Inferior parietal cortex (tissue), 1 donor: ENCODE measurements at regions not wholly inside any gene's neighbourhood (a gene's known extent, or its start where the extent isn't known, plus 50 kb on each side); places are given as distances from the start of the nearest gene placed in this dataset.
"Not testable (repeated sequence)": the region's sequence is repeated elsewhere in the genome, so short reads cannot be mapped to it uniquely, and the experiment has no call there.

Experiments
- DNase-seq: peaks from one replicate; pipeline ENCODE4 v3.0.0-alpha.2; 2016; ENCODE audit errors: extremely low spot score

GRCh38 chr7:89618274-89618673 lies 536.0 kb upstream of the STEAP1 start:
- no peak for DNase-seq

DNA sequence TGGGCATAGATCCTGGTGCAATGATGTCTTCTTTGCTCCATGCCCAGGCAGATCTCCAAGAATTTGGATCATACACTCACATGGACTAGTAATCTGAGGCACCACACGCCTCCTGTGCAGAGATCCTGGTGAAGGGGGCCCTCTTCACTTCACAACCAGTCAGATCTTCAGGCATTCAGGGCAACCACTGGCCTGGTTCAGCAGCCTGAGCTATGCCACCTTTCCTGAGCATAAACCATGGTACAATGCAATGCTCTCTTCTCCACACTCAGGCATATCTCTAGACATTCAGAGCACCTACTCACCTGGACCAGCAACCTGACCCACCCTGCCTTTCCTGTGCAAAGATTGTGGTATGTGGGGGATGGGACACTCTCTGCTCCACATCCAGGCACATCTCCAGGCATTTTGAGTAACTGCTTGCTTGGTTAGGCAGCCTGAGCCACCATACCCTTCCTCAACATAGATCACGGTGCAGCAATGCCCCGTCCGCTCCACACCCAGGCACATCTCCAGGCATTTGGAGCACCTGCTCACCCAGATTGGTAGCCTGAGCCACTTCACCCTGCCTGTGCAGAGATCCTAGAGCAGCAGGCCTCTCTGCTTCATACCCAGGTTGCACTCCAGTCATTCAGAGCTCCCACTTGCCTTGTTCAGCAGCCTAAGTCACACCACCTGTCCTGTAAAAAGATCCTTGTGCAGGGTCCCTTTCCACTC lies 532.2 kb upstream of the STEAP1 start:
- DNase-seq: no peak

GRCh38 chr7:89623018-89623672 lies 531.1 kb upstream of the STEAP1 start:
- DNase-seq: peak; percentile 67

DNA sequence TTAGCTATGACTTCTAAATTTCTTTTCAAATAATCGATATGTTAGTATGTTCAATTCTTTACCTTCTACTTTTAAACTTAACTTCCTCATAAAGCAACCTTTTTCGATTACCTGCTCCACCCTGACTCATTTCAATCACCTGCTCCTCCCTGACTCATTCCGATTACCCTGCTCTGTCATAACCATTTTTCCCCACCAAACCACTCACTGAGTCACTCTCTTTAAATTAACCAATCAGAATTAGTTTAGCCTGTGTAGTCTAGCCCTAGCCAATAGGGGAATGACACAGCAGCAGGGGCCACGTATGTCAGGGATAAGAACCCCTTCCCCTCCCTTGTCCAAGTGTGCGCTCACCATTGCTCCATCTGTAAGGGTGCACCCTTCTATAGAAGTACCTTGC lies 530.1 kb upstream of the STEAP1 start:
- not testable (repeated sequence) for DNase-seq

DNA sequence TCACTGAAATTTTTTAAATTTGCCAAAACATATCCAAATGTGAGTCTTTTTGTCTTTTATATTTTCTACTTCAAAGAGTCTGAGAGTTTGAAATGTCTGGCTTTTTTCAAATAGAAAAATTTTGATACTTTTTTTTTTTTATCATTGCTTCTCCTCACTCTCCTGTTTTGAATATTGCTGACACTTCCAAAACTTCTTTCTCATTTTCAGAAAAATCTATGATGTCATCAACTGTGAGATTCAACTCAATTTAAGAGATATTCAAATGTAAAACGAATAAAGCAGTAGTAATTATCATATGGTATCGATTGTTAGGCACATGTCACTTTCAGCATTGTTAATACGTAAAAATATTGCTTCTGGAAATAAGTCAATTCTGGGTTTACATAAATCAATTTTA lies 505.8 kb upstream of the STEAP1 start:
- DNase-seq: no peak

GRCh38 chr7:89655946-89656345 lies 498.3 kb upstream of the STEAP1 start:
- DNase-seq: no peak

DNA sequence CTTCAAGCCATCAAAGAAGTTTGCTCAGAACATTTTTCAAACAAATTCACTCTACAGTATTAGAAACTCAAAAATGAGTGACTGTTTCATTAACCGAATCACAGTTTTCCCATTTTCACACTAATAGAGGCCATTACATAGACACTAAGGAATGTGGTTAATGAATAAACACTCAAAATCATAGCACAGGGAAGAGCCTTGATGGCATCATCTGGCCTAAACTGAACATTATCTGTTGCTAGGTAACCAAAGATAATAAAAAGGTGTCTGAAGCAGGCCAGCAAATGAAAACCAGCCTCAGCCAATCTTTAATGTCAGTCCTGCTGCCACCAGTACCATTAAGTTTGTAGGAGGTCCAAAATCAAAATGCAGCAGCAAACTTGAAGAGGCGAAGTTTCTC lies 492.4 kb upstream of the STEAP1 start:
- no peak for DNase-seq

GRCh38 chr7:89666136-89666835 lies 488.0 kb upstream of the STEAP1 start:
- DNase-seq: no peak

DNA sequence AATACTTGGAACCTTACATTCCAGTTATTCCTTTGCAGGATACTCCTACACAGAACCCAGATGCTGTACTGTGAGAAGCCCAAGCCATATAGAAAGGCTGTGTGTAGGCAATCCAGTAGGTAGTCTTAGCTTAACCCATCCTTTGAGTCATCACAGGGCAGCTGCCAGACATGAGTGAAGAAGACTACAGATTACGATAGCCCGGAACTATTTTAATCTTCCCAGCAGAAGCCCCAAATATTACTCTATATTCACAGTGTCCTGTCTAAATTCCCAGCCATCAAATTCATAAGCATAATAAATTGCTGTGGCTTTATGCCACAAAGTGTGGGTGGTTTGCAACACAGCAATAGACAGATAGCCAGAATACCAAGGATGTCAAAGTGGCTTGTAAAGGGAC lies 474.1 kb upstream of the STEAP1 start:
- no peak for DNase-seq

- DNase-seq: no peak
Measured at GRCh38 chr7:89681448-89681847, 472.8 kb upstream of the STEAP1 start.

- no peak for DNase-seq
Measured at GRCh38 chr7:89685287-89685686, 469.0 kb upstream of the STEAP1 start.

DNA sequence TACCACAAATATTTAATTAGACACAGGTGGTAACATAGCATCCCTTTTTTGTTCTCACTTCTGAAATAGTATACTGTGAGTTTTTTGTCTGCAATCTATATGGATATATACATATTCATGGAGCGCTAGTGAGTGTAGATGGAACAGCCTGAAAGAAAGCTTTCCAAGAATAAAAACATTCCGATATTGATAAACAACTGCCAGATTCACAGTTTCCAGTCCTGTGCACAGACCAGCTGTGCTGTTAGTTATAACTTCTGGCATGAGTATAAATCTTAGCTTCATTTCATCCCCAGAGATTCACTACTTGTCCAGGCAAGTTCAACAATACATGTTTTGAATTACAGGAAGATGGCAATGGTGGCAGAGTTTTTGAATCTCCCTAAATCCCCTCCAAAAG lies 467.1 kb upstream of the STEAP1 start:
- DNase-seq: peak; percentile 28

GRCh38 chr7:89695241-89695640 lies 459.0 kb upstream of the STEAP1 start:
- DNase-seq: no peak

GRCh38 chr7:89714131-89714530 lies 440.1 kb upstream of the STEAP1 start:
- DNase-seq: no peak

DNA sequence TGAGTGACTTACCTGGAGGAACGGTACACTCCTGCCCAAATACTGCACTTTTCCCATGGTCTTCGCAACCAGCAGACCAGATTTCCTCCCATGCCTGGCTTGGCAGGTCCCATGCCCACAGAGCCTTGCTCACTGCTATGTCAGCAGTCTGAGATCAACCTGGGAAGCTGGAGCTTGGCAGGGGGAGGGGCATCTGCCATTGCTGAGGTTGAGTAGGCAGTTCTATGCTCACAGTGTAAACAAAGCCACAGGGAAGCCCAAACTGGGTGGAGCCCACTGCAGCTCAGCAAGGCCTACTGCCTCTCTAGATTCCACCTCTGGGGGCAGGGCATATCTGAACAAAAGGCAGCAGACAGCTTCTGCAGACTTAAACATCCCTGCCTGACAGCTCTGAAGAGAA lies 435.3 kb upstream of the STEAP1 start:
- DNase-seq: not testable (repeated sequence)

GRCh38 chr7:89728481-89728880 lies 425.8 kb upstream of the STEAP1 start:
- DNase-seq: no peak

DNA sequence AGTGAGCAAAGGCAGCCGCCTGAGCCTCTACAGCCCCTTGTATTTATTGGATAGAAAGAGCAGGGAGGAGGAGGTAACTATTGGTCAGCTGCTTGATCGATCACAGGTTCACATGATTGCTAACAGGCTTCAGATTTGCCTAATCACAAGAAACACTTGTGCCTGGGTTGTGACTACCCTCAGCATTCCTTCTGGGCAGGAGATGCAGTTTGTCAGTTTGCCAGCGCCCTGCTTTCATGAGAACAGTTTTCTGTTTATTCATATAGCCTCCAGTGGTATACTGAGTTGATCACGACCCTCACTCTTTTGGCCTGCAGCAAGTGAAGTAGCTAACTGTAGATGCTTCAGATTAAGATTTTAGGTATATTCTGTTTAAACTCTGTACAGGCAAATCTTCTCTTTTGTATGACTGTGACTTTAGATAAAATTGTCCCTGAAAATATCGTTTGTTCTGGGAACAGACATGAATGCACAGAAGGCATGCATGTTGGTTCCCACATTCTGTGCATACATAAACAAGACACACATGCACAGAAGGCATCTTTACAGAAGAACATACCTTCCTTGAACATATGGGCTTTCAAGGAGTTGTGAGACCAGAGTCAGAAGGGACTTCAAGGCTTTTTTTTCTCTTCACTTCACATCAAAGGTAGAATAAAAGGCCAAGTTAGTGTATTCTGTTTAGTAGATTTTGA lies 422.4 kb upstream of the STEAP1 start:
- no peak for DNase-seq

- DNase-seq: no peak
Measured at GRCh38 chr7:89738549-89738948, 415.7 kb upstream of the STEAP1 start.

DNA sequence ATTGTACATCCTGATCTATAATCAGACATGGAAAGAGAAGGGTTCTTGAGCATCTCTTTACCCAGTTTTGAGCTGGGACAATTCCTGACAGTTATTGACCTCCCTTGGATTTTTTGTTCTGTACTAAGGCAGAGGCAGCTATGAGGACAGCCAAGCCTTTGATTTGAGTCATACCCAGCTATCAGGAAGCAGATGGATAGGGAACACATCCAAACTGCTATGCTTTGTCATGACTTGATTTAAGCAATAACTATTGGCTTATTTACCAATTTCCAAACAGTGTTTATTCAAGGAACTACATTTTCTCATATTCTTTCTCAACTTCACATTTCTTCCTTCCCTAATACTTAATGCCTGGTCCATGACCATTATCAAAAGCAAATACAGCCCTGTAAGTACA lies 396.4 kb upstream of the STEAP1 start:
- DNase-seq: no peak

DNA sequence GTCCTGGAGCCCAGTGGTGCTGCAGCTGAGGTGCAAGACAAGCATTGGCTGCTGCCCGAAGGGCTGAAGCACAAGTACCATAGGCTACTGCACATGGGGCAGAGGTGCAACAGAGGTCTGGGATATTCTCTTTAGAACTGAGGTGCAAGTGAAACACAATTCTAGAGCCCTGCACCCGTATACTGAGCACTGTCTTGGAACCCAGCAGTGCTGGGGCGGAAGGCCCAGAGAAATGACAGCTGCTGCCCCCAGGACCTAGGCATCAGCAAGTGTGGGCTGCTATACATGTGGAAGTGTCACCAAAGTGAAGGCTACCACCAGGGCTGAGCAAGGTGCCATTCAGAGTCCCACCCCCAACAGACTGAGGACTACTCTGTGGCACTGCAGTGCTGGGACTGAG lies 393.6 kb upstream of the STEAP1 start:
- DNase-seq: no peak

GRCh38 chr7:89761173-89761572 lies 393.1 kb upstream of the STEAP1 start:
- DNase-seq: no peak

DNA sequence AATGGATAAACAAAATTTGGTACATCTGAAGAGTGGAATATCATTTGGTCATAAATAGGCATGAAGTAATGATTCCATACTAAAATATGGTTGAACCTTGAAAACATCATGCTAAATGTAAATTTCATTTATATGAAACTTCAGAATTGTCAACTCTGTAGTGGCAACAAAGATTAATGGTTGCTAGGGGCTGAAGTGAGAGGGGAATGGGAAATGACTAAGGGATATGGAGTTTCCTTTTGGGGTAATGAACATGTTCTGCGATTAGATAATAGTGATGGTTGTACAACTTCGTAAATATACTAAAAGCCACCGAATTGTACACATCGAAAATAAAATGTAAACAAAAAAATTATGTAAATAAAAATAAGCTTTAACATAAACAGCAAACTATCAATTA lies 384.1 kb upstream of the STEAP1 start:
- DNase-seq: no peak
